K562 (cell line): ENCODE measurements at regions not wholly inside any gene's neighbourhood (a gene's known extent, or its start where the extent isn't known, plus 50 kb on each side); places are given as distances from the start of the nearest gene placed in this dataset.

Experiments
- ATAC-seq: fragments of 200-7000 bp; cut with Tn5 transposase; 3 replicates; pipeline ENCODE4 v1.9.1; 2020; ENCODE audit warnings: moderate library complexity
- BruUV-seq: library from RNA; stranded (reverse); fragments of 400-500 nt; replicated peaks from 2 replicates; lab custom pipeline; 2021; lab: Mats Ljungman, UMichigan
- CTCF ChIA-PET: fragments of 300-600 bp; formaldehyde crosslinking; extraction: SDS; loops from one replicate; lab custom pipeline; 2021; ENCODE audit warnings: low intra/inter-chr PET ratio; lab: Yijun Ruan, JAX
- POLR2A ChIA-PET: fragments of 300-600, 350-650 bp; sonication (Branson Sonifier 250); formaldehyde crosslinking; extraction: SDS; loops from one replicate; lab custom pipeline; 2021; ENCODE audit warnings: antibody characterized with exemption, inconsistent platforms; lab: Yijun Ruan, JAX
- DNase-seq, 4 experiments: peaks; one replicate each; pipeline versions ENCODE4 v3.0.0 to v3.0.0-alpha.2; 2011 to 2018; ENCODE audit warnings: low spot score in 3 of 4, mixed read lengths in 3 of 4; ENCODE audit errors: extremely low read depth in 1 of 4
- FAIRE-seq: peaks from 2 replicates; lab custom pipeline; 2011; peaks lifted over from hg19 to GRCh38; lab: Jason Lieb, UNC
- H2AFZ ChIP-seq: 2 replicates; pipeline ENCODE4 v1.6.0; 2011; ENCODE audit warnings: low read depth, low read length, control low read depth, inconsistent platforms
- H3K27ac ChIP-seq: fragments of 200-600 bp; 3 replicates; pipeline ENCODE4 v1.8.0; 2011; ENCODE audit warnings: low read depth, mild to moderate bottlenecking, control low read depth, inconsistent platforms, low read length, moderate library complexity, mixed read lengths; ENCODE audit errors: extremely low read depth
- H3K27me3 ChIP-seq, 2 experiments: fragments of 300-600 bp in 1 of 2; 2 replicates in 1 of 2; 3 replicates in 1 of 2; pipeline versions ENCODE4 v1.6.0 to v1.8.0; 2011; ENCODE audit warnings: inconsistent platforms in 2 of 2, low read length in 2 of 2, mild to moderate bottlenecking in 1 of 2, mixed read lengths in 1 of 2, moderate library complexity in 1 of 2; ENCODE audit not compliant: control insufficient read depth in 2 of 2, insufficient read depth in 2 of 2
- H3K36me3 ChIP-seq: fragments of 300-600 bp; 3 replicates; pipeline ENCODE4 v1.8.0; 2011; ENCODE audit warnings: mild to moderate bottlenecking, low read length, inconsistent platforms; ENCODE audit not compliant: control insufficient read depth, insufficient read depth
- H3K4me1 ChIP-seq, 2 experiments: fragments of 200-600 bp in 1 of 2; replicated peaks in 1 of 2; 2 replicates in 1 of 2; 3 replicates in 1 of 2; pipeline versions ENCODE4 v1.5.1 to v1.8.0; 2011; ENCODE audit warnings: inconsistent platforms in 2 of 2, low read length in 2 of 2, mild to moderate bottlenecking in 1 of 2, mixed read lengths in 1 of 2, moderate library complexity in 1 of 2; ENCODE audit not compliant: control insufficient read depth in 2 of 2, insufficient read depth in 2 of 2
- H3K4me2 ChIP-seq: 2 replicates; pipeline ENCODE4 v1.6.1; 2011; ENCODE audit warnings: low read length, control low read depth, inconsistent platforms, mixed read lengths; ENCODE audit not compliant: insufficient read depth
- H3K4me3 ChIP-seq: fragments of 200-600 bp; sonication (generic), shearing (Covaris generic); 2 replicates; pipeline ENCODE4 v1.5.1; 2016; ENCODE audit warnings: control low read depth, inconsistent platforms
- H3K79me2 ChIP-seq: fragments of 200-600 bp; 3 replicates; pipeline ENCODE4 v1.8.0; 2011; ENCODE audit warnings: low read length, inconsistent platforms; ENCODE audit not compliant: control insufficient read depth, insufficient read depth
- H3K9ac ChIP-seq, 2 experiments: 2 replicates each; pipeline versions ENCODE4 v1.6.0 to v1.6.1; 2011; ENCODE audit warnings: low read depth in 2 of 2, low read length in 2 of 2, control low read depth in 1 of 2, inconsistent platforms in 1 of 2, mild to moderate bottlenecking in 1 of 2, mixed read lengths in 1 of 2; ENCODE audit not compliant: insufficient read depth in 1 of 2
- H3K9me1 ChIP-seq: one replicate; pipeline ENCODE4 v1.6.0; 2011; ENCODE audit warnings: inconsistent platforms, mild to moderate bottlenecking, low read length, moderate library complexity; ENCODE audit not compliant: control insufficient read depth, insufficient read depth
- H3K9me3 ChIP-seq: replicated peaks from 2 replicates; pipeline ENCODE4 v1.5.1; 2011; ENCODE audit warnings: low read depth, low read length, inconsistent platforms; ENCODE audit not compliant: control insufficient read depth, insufficient read depth
- H4K20me1 ChIP-seq: replicated peaks from 2 replicates; pipeline ENCODE4 v1.6.1; 2011; ENCODE audit warnings: low read length, inconsistent platforms, mixed read lengths; ENCODE audit not compliant: control insufficient read depth, insufficient read depth
- AFF4 ChIP-seq: sonication (generic); formaldehyde crosslinking; IDR thresholded peaks from 2 replicates; pipeline ENCODE4 v1.8.0; 2023; ENCODE audit warnings: mild to moderate bottlenecking, missing genetic modification reagents
- ARNT ChIP-seq, 2 experiments: fragments of 450-650 bp; IDR thresholded peaks; 2 replicates each; pipeline ENCODE4 v1.6.1; 2016; ENCODE audit warnings: mild to moderate bottlenecking in 1 of 2
- FOXK2 ChIP-seq, 2 experiments: fragments of 450-650 bp; IDR thresholded peaks in 1 of 2; conservative IDR thresholded peaks in 1 of 2; 2 replicates each; pipeline ENCODE4 v1.6.1; 2016; ENCODE audit warnings: low read depth in 2 of 2, mild to moderate bottlenecking in 1 of 2
- FOXP1 ChIP-seq: sonication (generic); formaldehyde crosslinking; IDR thresholded peaks from 2 replicates; pipeline ENCODE4 v1.8.0; 2022; ENCODE audit warnings: mild to moderate bottlenecking, missing genetic modification reagents
- HNRNPH1 ChIP-seq: fragments of 200-400 bp; formaldehyde crosslinking; optimal IDR thresholded peaks from 2 replicates; pipeline ENCODE3; 2017; ENCODE audit warnings: low read depth, mild to moderate bottlenecking, low read length, moderate library complexity
- KLF13 ChIP-seq: fragments of 450-650 bp; IDR thresholded peaks from 2 replicates; pipeline ENCODE4 v1.6.1; 2016; ENCODE audit warnings: missing genetic modification characterization, low read depth, mild to moderate bottlenecking, missing compliant biosample characterization, moderate library complexity, borderline replicate concordance
- MAFK ChIP-seq: IDR thresholded peaks from 2 replicates; pipeline ENCODE4 v1.6.1; 2011; ENCODE audit warnings: low read length, improper control_type of control experiment
- PCBP1 ChIP-seq: fragments of 200-400 bp; formaldehyde crosslinking; IDR thresholded peaks from 2 replicates; pipeline ENCODE4 v1.6.1; 2018; ENCODE audit warnings: mild to moderate bottlenecking, low read depth, low read length; ENCODE audit not compliant: poor library complexity, severe bottlenecking
- TCF7L2 ChIP-seq: fragments of 150-350 bp; IDR thresholded peaks from 2 replicates; pipeline ENCODE4 v1.6.1; 2016; ENCODE audit warnings: low read depth, mild to moderate bottlenecking, low read length, moderate library complexity
- THAP12 ChIP-seq: fragments of 250-450 bp; sonication (Bioruptor Pico); IDR thresholded peaks from 2 replicates; pipeline ENCODE4 v1.9.0; 2021; ENCODE audit warnings: mild to moderate bottlenecking, inconsistent platforms
- XRCC4 ChIP-seq: IDR thresholded peaks from one replicate; pipeline ENCODE4 v1.6.1; 2011; ENCODE audit not compliant: insufficient read depth, insufficient read length; ENCODE audit errors: extremely low read depth
- ZBTB12 ChIP-seq: fragments of 250-450 bp; sonication (Bioruptor Pico); IDR thresholded peaks from 2 replicates; pipeline ENCODE4 v1.4.0; 2020
- ZNF586 ChIP-seq: fragments of 450-650 bp; formaldehyde crosslinking; conservative IDR thresholded peaks from 2 replicates; pipeline ENCODE4 v1.4.0; 2020; ENCODE audit warnings: mild to moderate bottlenecking, moderate library complexity
- WGBS: fragments of 100-300 bp; shearing (Covaris generic); methylation state at CpG from one replicate; pipeline ENCODE4 v1.1.6; 2016; ENCODE audit warnings: low coverage, mixed read lengths; ENCODE audit not compliant: insufficient coverage; ENCODE audit errors: missing lambda C conversion rate; 5-methylcytosine and 5-hydroxymethylcytosine counted together
- in situ Hi-C: fragments of 300-500 bp; cut with MboI; formaldehyde crosslinking; loops from 4 replicates; pipeline ENCODE4 v1.15.0; 2018; ENCODE audit warnings: inconsistent platforms, mixed read lengths
- intact Hi-C: fragments of 100-400 bp; cut with micrococcal nuclease; formaldehyde crosslinking; loops from 2 replicates; pipeline ENCODE4 v1.14.2; 2022

GRCh38 chrX:138534410-138534809 is 177.1 kb downstream of the FGF13 start:
- no peaks in the 10 kb centered on the region for H4K20me1 ChIP-seq
- no peak overlapping the region for H3K27ac ChIP-seq
- intact Hi-C loops (no loop called here), in situ Hi-C loops (no loop called here)
- no peaks in the 10 kb centered on the region for H3K9me1 ChIP-seq
- no TSS peak for BruUV-seq
- H3K36me3 ChIP-seq: no peaks in the 10 kb centered on the region
- no peak for DNase-seq
- no peak for TF ChIP-seq MAFK
- no peak for TF ChIP-seq KLF13 (tag)
- TF ChIP-seq XRCC4: no peak
- no peak for TF ChIP-seq TCF7L2
- TF ChIP-seq HNRNPH1: no peak
- TF ChIP-seq THAP12 (CRISPR knock-in tag): no peak
- no peak for TF ChIP-seq ZBTB12 (CRISPR knock-in tag)
- no peak for TF ChIP-seq AFF4 (CRISPR knock-in tag)
- no peak for TF ChIP-seq ZNF586 (CRISPR knock-in tag)
- no peak for TF ChIP-seq FOXP1 (CRISPR knock-in tag)
- TF ChIP-seq PCBP1: no peak
- TF ChIP-seq ARNT (IDR thresholded peaks at IDR 0.05): no peak
- no peak for TF ChIP-seq FOXK2 (conservative IDR thresholded peaks at IDR 0.05 in 1 of 2, IDR thresholded peaks at IDR 0.05 in 1 of 2; ENCODE audit: low read depth in 2 of 2)
- no peaks in the 10 kb centered on the region for H3K9me3 ChIP-seq
- H3K79me2 ChIP-seq: no peaks in the 10 kb centered on the region
- ChIA-PET POLR2A (no interaction called here), CTCF (no interaction called here)
- H3K4me1 ChIP-seq: no peaks in the 10 kb centered on the region
- H3K4me3 ChIP-seq: no peak overlapping the region
- H2AFZ ChIP-seq: no peak overlapping the region
- H3K27me3 ChIP-seq: no peaks in the 10 kb centered on the region
- ATAC-seq: no peak
- no peak overlapping the region for H3K4me2 ChIP-seq
- WGBS: 0% methylated on average over 2 of the region's 2 CpGs
- FAIRE-seq: no peak
- H3K9ac ChIP-seq: no peak overlapping the region
